H1 (cell line): ENCODE measurements at regions not wholly inside any gene's neighbourhood (a gene's known extent, or its start where the extent isn't known, plus 50 kb on each side); places are given as distances from the start of the nearest gene placed in this dataset.

Experiments used
- ATF2 ChIP-seq: IDR thresholded peaks from 2 replicates; pipeline ENCODE4 v1.6.1; 2012; ENCODE audit warnings: low read length, inconsistent platforms
- BCL11A ChIP-seq, 2 experiments: IDR thresholded peaks; one replicate each; pipeline ENCODE4 v1.6.1; 2011; ENCODE audit warnings: low read depth in 2 of 2, low read length in 2 of 2, mild to moderate bottlenecking in 2 of 2
- CEBPB ChIP-seq: IDR thresholded peaks from 2 replicates; pipeline ENCODE4 v1.6.1; 2012; ENCODE audit warnings: low read depth, low read length
- EP300 ChIP-seq, 2 experiments: IDR thresholded peaks; 1 replicate in 1 of 2; 2 replicates in 1 of 2; pipeline ENCODE4 v1.6.1; 2011 to 2012; ENCODE audit warnings: low read depth in 2 of 2, low read length in 2 of 2, mild to moderate bottlenecking in 2 of 2, borderline replicate concordance in 1 of 2, inconsistent platforms in 1 of 2, moderate library complexity in 1 of 2
- HDAC2 ChIP-seq, 2 experiments: fragments of 300-600 bp in 1 of 2; sonication (generic) in 1 of 2; IDR thresholded peaks; 2 replicates each; pipeline ENCODE4 v1.6.1; 2011 to 2012; ENCODE audit warnings: low read depth in 2 of 2, low read length in 2 of 2, mild to moderate bottlenecking in 2 of 2, moderate library complexity in 2 of 2, borderline replicate concordance in 1 of 2, inconsistent platforms in 1 of 2
- KDM1A ChIP-seq: fragments of 200-600, 300-600 bp; sonication (generic); IDR thresholded peaks from 2 replicates; pipeline ENCODE4 v1.7.1; 2016; ENCODE audit warnings: mild to moderate bottlenecking, low read length, borderline replicate concordance
- POLR2AphosphoS5 ChIP-seq: IDR thresholded peaks from 2 replicates; pipeline ENCODE4 v1.6.1; 2011; ENCODE audit warnings: low read depth, low read length
- RBBP5 ChIP-seq: IDR thresholded peaks from 2 replicates; pipeline ENCODE4 v1.7.1; 2012; ENCODE audit warnings: low read depth, mild to moderate bottlenecking, inconsistent platforms, low read length, moderate library complexity, borderline replicate concordance
- SAP30 ChIP-seq: fragments of 300-600 bp; sonication (generic); IDR thresholded peaks from 2 replicates; pipeline ENCODE4 v1.7.1; 2012; ENCODE audit warnings: low read length, moderate library complexity, mild to moderate bottlenecking, inconsistent platforms; ENCODE audit not compliant: insufficient read depth, insufficient replicate concordance
- TF ChIP-seq, protein P1 (sequence below): fragments of 300-600 bp; sonication (generic); IDR thresholded peaks from 2 replicates; pipeline ENCODE4 v1.7.1; 2012; ENCODE audit warnings: low read length, moderate library complexity, mild to moderate bottlenecking, inconsistent platforms; ENCODE audit not compliant: insufficient replicate concordance

DNA sequence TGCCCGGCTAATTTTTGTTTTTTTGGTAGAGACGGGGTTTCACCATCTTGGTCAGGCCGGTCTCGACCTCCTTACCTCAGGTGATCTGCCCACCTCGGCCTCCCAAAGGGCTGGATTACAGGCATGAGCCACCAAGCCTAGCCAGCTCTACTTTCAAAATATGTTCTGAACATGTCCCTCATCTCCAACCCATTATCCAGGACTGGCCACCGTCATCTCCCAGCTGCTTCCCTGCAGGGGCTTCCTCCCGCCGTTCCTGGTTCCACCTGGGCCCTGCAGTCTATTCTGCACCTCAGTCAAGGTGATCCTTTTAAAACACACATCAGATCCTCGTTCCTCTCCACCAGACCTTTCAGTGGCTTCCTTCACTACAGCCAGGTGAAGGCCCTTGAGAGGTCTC, 80.9 kb upstream of the NKX1-1 start (continued):
- TF ChIP-seq, protein P1, sequence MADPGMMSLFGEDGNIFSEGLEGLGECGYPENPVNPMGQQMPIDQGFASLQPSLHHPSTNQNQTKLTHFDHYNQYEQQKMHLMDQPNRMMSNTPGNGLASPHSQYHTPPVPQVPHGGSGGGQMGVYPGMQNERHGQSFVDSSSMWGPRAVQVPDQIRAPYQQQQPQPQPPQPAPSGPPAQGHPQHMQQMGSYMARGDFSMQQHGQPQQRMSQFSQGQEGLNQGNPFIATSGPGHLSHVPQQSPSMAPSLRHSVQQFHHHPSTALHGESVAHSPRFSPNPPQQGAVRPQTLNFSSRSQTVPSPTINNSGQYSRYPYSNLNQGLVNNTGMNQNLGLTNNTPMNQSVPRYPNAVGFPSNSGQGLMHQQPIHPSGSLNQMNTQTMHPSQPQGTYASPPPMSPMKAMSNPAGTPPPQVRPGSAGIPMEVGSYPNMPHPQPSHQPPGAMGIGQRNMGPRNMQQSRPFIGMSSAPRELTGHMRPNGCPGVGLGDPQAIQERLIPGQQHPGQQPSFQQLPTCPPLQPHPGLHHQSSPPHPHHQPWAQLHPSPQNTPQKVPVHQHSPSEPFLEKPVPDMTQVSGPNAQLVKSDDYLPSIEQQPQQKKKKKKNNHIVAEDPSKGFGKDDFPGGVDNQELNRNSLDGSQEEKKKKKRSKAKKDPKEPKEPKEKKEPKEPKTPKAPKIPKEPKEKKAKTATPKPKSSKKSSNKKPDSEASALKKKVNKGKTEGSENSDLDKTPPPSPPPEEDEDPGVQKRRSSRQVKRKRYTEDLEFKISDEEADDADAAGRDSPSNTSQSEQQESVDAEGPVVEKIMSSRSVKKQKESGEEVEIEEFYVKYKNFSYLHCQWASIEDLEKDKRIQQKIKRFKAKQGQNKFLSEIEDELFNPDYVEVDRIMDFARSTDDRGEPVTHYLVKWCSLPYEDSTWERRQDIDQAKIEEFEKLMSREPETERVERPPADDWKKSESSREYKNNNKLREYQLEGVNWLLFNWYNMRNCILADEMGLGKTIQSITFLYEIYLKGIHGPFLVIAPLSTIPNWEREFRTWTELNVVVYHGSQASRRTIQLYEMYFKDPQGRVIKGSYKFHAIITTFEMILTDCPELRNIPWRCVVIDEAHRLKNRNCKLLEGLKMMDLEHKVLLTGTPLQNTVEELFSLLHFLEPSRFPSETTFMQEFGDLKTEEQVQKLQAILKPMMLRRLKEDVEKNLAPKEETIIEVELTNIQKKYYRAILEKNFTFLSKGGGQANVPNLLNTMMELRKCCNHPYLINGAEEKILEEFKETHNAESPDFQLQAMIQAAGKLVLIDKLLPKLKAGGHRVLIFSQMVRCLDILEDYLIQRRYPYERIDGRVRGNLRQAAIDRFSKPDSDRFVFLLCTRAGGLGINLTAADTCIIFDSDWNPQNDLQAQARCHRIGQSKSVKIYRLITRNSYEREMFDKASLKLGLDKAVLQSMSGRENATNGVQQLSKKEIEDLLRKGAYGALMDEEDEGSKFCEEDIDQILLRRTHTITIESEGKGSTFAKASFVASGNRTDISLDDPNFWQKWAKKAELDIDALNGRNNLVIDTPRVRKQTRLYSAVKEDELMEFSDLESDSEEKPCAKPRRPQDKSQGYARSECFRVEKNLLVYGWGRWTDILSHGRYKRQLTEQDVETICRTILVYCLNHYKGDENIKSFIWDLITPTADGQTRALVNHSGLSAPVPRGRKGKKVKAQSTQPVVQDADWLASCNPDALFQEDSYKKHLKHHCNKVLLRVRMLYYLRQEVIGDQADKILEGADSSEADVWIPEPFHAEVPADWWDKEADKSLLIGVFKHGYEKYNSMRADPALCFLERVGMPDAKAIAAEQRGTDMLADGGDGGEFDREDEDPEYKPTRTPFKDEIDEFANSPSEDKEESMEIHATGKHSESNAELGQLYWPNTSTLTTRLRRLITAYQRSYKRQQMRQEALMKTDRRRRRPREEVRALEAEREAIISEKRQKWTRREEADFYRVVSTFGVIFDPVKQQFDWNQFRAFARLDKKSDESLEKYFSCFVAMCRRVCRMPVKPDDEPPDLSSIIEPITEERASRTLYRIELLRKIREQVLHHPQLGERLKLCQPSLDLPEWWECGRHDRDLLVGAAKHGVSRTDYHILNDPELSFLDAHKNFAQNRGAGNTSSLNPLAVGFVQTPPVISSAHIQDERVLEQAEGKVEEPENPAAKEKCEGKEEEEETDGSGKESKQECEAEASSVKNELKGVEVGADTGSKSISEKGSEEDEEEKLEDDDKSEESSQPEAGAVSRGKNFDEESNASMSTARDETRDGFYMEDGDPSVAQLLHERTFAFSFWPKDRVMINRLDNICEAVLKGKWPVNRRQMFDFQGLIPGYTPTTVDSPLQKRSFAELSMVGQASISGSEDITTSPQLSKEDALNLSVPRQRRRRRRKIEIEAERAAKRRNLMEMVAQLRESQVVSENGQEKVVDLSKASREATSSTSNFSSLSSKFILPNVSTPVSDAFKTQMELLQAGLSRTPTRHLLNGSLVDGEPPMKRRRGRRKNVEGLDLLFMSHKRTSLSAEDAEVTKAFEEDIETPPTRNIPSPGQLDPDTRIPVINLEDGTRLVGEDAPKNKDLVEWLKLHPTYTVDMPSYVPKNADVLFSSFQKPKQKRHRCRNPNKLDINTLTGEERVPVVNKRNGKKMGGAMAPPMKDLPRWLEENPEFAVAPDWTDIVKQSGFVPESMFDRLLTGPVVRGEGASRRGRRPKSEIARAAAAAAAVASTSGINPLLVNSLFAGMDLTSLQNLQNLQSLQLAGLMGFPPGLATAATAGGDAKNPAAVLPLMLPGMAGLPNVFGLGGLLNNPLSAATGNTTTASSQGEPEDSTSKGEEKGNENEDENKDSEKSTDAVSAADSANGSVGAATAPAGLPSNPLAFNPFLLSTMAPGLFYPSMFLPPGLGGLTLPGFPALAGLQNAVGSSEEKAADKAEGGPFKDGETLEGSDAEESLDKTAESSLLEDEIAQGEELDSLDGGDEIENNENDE, result no peak
- TF ChIP-seq SAP30 (no peak), HDAC2 (IDR thresholded peaks at IDR 0.05; ENCODE audit: borderline replicate concordance in 1 of 2, low read depth in 2 of 2, low read length in 2 of 2) (no peak), BCL11A (IDR thresholded peaks at IDR 0.05; ENCODE audit: low read depth in 2 of 2, low read length in 2 of 2) (no peak), ATF2 (no peak), CEBPB (no peak), KDM1A (no peak), EP300 (IDR thresholded peaks at IDR 0.05; ENCODE audit: borderline replicate concordance in 1 of 2, low read depth in 2 of 2, low read length in 2 of 2) (no peak), RBBP5 (no peak), POLR2AphosphoS5 (no peak)
- TF ChIP-seq, all 59 proteins: peak for 0
